HUES64 (cell line): ENCODE measurements at regions not wholly inside any gene's neighbourhood (a gene's known extent, or its start where the extent isn't known, plus 50 kb on each side); places are given as distances from the start of the nearest gene placed in this dataset.
"Not testable (repeated sequence)": the region's sequence is repeated elsewhere in the genome, so short reads cannot be mapped to it uniquely, and the experiment has no call there.

Experiments
- H3K27ac ChIP-seq: 2 replicates; pipeline ENCODE4 v1.7.0; 2013; ENCODE audit warnings: low read depth, low read length, inconsistent platforms
- H3K27me3 ChIP-seq: 2 replicates; pipeline ENCODE4 v1.6.1; 2013; ENCODE audit warnings: mild to moderate bottlenecking, low read length; ENCODE audit not compliant: insufficient read depth
- H3K36me3 ChIP-seq: 2 replicates; pipeline ENCODE4 v1.6.1; 2013; ENCODE audit warnings: mild to moderate bottlenecking, low read length; ENCODE audit not compliant: insufficient read depth
- H3K4me1 ChIP-seq: 2 replicates; pipeline ENCODE4 v1.6.1; 2013; ENCODE audit warnings: mild to moderate bottlenecking, low read length, moderate library complexity; ENCODE audit not compliant: insufficient read depth
- H3K4me3 ChIP-seq: 2 replicates; pipeline ENCODE4 v1.5.1; 2013; ENCODE audit warnings: mild to moderate bottlenecking, low read length, moderate library complexity
- H3K9ac ChIP-seq: 2 replicates; pipeline ENCODE4 v1.6.1; 2013; ENCODE audit warnings: mild to moderate bottlenecking, low read depth, low read length
- H3K9me3 ChIP-seq: 2 replicates; pipeline ENCODE4 v1.6.1; 2013; ENCODE audit warnings: low read depth, low read length; ENCODE audit not compliant: insufficient read depth
- WGBS: fragments of 150-250, 120-280 bp; methylation state at CpG from one replicate; pipeline ENCODE4 v1.1.7; 2013; ENCODE audit warnings: missing lambda C conversion rate; 5-methylcytosine and 5-hydroxymethylcytosine counted together

- no peaks in the 10 kb centered on the region for H3K4me1 ChIP-seq
- no peaks in the 10 kb centered on the region for H3K9me3 ChIP-seq
- H3K27me3 ChIP-seq: no peaks in the 10 kb centered on the region
- H3K27ac ChIP-seq: no peak overlapping the region
- no peak overlapping the region for H3K4me3 ChIP-seq
- WGBS: 93% methylated on average over 3 of the region's 5 CpGs
- no peaks in the 10 kb centered on the region for H3K36me3 ChIP-seq
- H3K9ac ChIP-seq: no peak overlapping the region
Observed at GRCh38 chr16:48029768-48030167, 126.0 kb downstream of the ABCC12 start.

- Histone ChIP-seq H3K9ac (no peak overlapping the region), H3K4me3 (no peak overlapping the region), H3K4me1 (peaks cover 5% of the 10 kb centered on the region; the same call in 1 of the 2 replicates), H3K27me3 (no peaks in the 10 kb centered on the region), H3K36me3 (no peaks in the 10 kb centered on the region), H3K9me3 (no peaks in the 10 kb centered on the region), H3K27ac (no peak overlapping the region)
- WGBS: 92% methylated on average over 5 of the region's 5 CpGs
Observed at GRCh38 chr16:48025359-48025758, 130.4 kb downstream of the ABCC12 start.

- no peaks in the 10 kb centered on the region for H3K36me3 ChIP-seq
- no peaks in the 10 kb centered on the region for H3K27me3 ChIP-seq
- H3K4me3 ChIP-seq: no peak overlapping the region
- H3K9me3 ChIP-seq: no peaks in the 10 kb centered on the region
- WGBS: 91% methylated on average over 5 of the region's 5 CpGs
- peaks cover 5% of the 10 kb centered on the region; the same call in 1 of the 2 replicates for H3K4me1 ChIP-seq
- no peak overlapping the region for H3K9ac ChIP-seq
- H3K27ac ChIP-seq: no peak overlapping the region
Observed at GRCh38 chr16:48024042-48024441, 131.8 kb downstream of the ABCC12 start.

- Histone ChIP-seq H3K27me3 (no peaks in the 10 kb centered on the region), H3K9me3 (no peaks in the 10 kb centered on the region), H3K27ac (no peak overlapping the region), H3K36me3 (no peaks in the 10 kb centered on the region), H3K9ac (no peak overlapping the region), H3K4me3 (no peak overlapping the region), H3K4me1 (peaks cover 5% of the 10 kb centered on the region; the same call in 1 of the 2 replicates)
- WGBS: 93% methylated on average over 5 of the region's 5 CpGs
Observed at GRCh38 chr16:48022496-48022895, 133.3 kb downstream of the ABCC12 start.

GRCh38 chr16:48020617-48021016, 135.2 kb downstream of the ABCC12 start:
- whole genome bisulfite sequencing: 31% methylated on average over 3 of the region's 6 CpGs
- H3K4me1 ChIP-seq, H3K9ac ChIP-seq, H3K27ac ChIP-seq, H3K9me3 ChIP-seq, H3K27me3 ChIP-seq, H3K4me3 ChIP-seq, H3K36me3 ChIP-seq: not testable (repeated sequence)

- no peak overlapping the region for H3K9ac ChIP-seq
- no peaks in the 10 kb centered on the region for H3K27me3 ChIP-seq
- 89% methylated on average over 10 of the region's 10 CpGs for WGBS
Observed at GRCh38 chr16:48014349-48015135, 141.3 kb downstream of the ABCC12 start.

GRCh38 chr16:48013491-48013901, 142.3 kb downstream of the ABCC12 start:
- Histone ChIP-seq H3K4me1 (no peaks in the 10 kb centered on the region), H3K27me3 (no peaks in the 10 kb centered on the region), H3K4me3 (no peak overlapping the region), H3K36me3 (no peaks in the 10 kb centered on the region), H3K9ac (no peak overlapping the region), H3K9me3 (no peaks in the 10 kb centered on the region), H3K27ac (no peak overlapping the region)
- WGBS: 81% methylated on average over 6 of the region's 6 CpGs

More at GRCh38 chr16:48014349-48015135, 141.3 kb downstream of the ABCC12 start:
- no peaks in the 10 kb centered on the region for H3K9me3 ChIP-seq
- no peak overlapping the region for H3K4me3 ChIP-seq
- no peaks in the 10 kb centered on the region for H3K4me1 ChIP-seq
- H3K27ac ChIP-seq: no peak overlapping the region
- no peaks in the 10 kb centered on the region for H3K36me3 ChIP-seq

GRCh38 chr16:48011878-48012658, 143.7 kb downstream of the ABCC12 start:
- H3K4me1 ChIP-seq: no peaks in the 10 kb centered on the region
- H3K9ac ChIP-seq: no peak overlapping the region
- no peak overlapping the region for H3K27ac ChIP-seq
- no peak overlapping the region for H3K4me3 ChIP-seq
- H3K36me3 ChIP-seq: no peaks in the 10 kb centered on the region
- 84% methylated on average over 9 of the region's 9 CpGs for WGBS
- no peaks in the 10 kb centered on the region for H3K27me3 ChIP-seq
- no peaks in the 10 kb centered on the region for H3K9me3 ChIP-seq

- Histone ChIP-seq H3K4me1 (no peaks in the 10 kb centered on the region), H3K27me3 (no peaks in the 10 kb centered on the region), H3K36me3 (no peaks in the 10 kb centered on the region), H3K9ac (no peak overlapping the region), H3K4me3 (no peak overlapping the region), H3K9me3 (no peaks in the 10 kb centered on the region), H3K27ac (no peak overlapping the region)
- 72% methylated on average over 3 of the region's 3 CpGs for whole genome bisulfite sequencing
Observed at GRCh38 chr16:48011466-48011865, 144.3 kb downstream of the ABCC12 start.

GRCh38 chr16:48008011-48008525, 147.7 kb downstream of the ABCC12 start:
- 96% methylated on average over 7 of the region's 7 CpGs for WGBS
- Histone ChIP-seq H3K9ac (no peak overlapping the region), H3K4me3 (no peak overlapping the region), H3K9me3 (no peaks in the 10 kb centered on the region), H3K27me3 (no peaks in the 10 kb centered on the region), H3K27ac (no peak overlapping the region), H3K36me3 (no peaks in the 10 kb centered on the region), H3K4me1 (peaks cover 11% of the 10 kb centered on the region; the same call in 1 of the 2 replicates)

GRCh38 chr16:48004141-48004695, 151.6 kb downstream of the ABCC12 start:
- no peak overlapping the region for H3K4me3 ChIP-seq
- no peaks in the 10 kb centered on the region for H3K36me3 ChIP-seq
- 98% methylated on average over 3 of the region's 3 CpGs for WGBS
- no peak overlapping the region for H3K27ac ChIP-seq
- H3K4me1 ChIP-seq: peaks cover 11% of the 10 kb centered on the region; the same call in 1 of the 2 replicates
- H3K9me3 ChIP-seq: no peaks in the 10 kb centered on the region
- H3K27me3 ChIP-seq: no peaks in the 10 kb centered on the region
- H3K9ac ChIP-seq: no peak overlapping the region
